PC-9 (cell line): ENCODE measurements at regions not wholly inside any gene's neighbourhood (a gene's known extent, or its start where the extent isn't known, plus 50 kb on each side); places are given as distances from the start of the nearest gene placed in this dataset.

ENCODE experiments used
- BruUV-seq: library from RNA; stranded (reverse); fragments of 400-500 nt; replicated peaks from 2 replicates; lab custom pipeline; 2021; lab: Mats Ljungman, UMichigan
- CTCF ChIA-PET: fragments of 300-600 bp; sonication (Branson Sonifier 250); formaldehyde crosslinking; loops from one replicate; lab custom pipeline; 2022; ENCODE audit warnings: antibody characterized with exemption; lab: Charles Lee
- POLR2A ChIA-PET: fragments of 300-600 bp; sonication (Branson Sonifier 250); formaldehyde crosslinking; loops from one replicate; lab custom pipeline; 2022; ENCODE audit warnings: antibody characterized with exemption; ENCODE audit not compliant: unreplicated experiment; lab: Charles Lee
- DNase-seq, 2 experiments: peaks; one replicate each; pipeline versions ENCODE4 v3.0.0 to v3.0.0-alpha.2; 2015 to 2022; ENCODE audit warnings: mixed read lengths in 1 of 2
- H2AFZ ChIP-seq: fragments of 200-600 bp; sonication (generic); 2 replicates; pipeline ENCODE4 v1.8.1; 2017; ENCODE audit warnings: antibody characterized with exemption
- H3F3A ChIP-seq: fragments of 200-600 bp; sonication (generic); 2 replicates; pipeline ENCODE4 v1.8.1; 2017; ENCODE audit warnings: antibody characterized with exemption, mild to moderate bottlenecking, low read depth; ENCODE audit not compliant: insufficient read depth
- H3K27ac ChIP-seq: fragments of 200-600 bp; sonication (generic); 2 replicates; pipeline ENCODE4 v1.6.1; 2016; ENCODE audit warnings: mixed run types
- H3K27me3 ChIP-seq: fragments of 200-600 bp; sonication (generic); 2 replicates; pipeline ENCODE4 v1.6.1; 2016; ENCODE audit warnings: low read depth, mixed run types; ENCODE audit not compliant: insufficient read depth
- H3K36me3 ChIP-seq: fragments of 200-600 bp; sonication (generic); 2 replicates; pipeline ENCODE4 v1.6.1; 2016; ENCODE audit warnings: low read depth, mixed run types
- H3K4me1 ChIP-seq: fragments of 200-600 bp; sonication (generic); replicated peaks from 2 replicates; pipeline ENCODE4 v1.6.1; 2016; ENCODE audit warnings: mixed run types; ENCODE audit not compliant: insufficient read depth
- H3K4me2 ChIP-seq: fragments of 200-600 bp; sonication (generic); 2 replicates; pipeline ENCODE4 v1.6.1; 2017; ENCODE audit warnings: mixed run types
- H3K4me3 ChIP-seq: fragments of 200-600 bp; sonication (generic); 2 replicates; pipeline ENCODE4 v1.6.1; 2016; ENCODE audit warnings: mixed run types
- H3K79me2 ChIP-seq: fragments of 200-600 bp; sonication (generic); 2 replicates; pipeline ENCODE4 v1.6.1; 2017; ENCODE audit warnings: low read depth, mixed run types
- H3K9me2 ChIP-seq: fragments of 200-600 bp; sonication (generic); 2 replicates; pipeline ENCODE4 v1.8.1; 2017; ENCODE audit warnings: mild to moderate bottlenecking; ENCODE audit not compliant: insufficient read depth
- H3K9me3 ChIP-seq: fragments of 200-600 bp; sonication (generic); 2 replicates; pipeline ENCODE4 v1.8.1; 2016; ENCODE audit warnings: low read depth; ENCODE audit not compliant: insufficient read depth
- H4K20me1 ChIP-seq: fragments of 200-600 bp; sonication (generic); 2 replicates; pipeline ENCODE4 v1.8.1; 2017; ENCODE audit not compliant: insufficient read depth
- EZH2 ChIP-seq: fragments of 200-600 bp; sonication (generic); IDR thresholded peaks from 2 replicates; pipeline ENCODE4 v1.8.0; 2017; ENCODE audit warnings: antibody characterized with exemption, low read depth
- intact Hi-C: fragments of 100-400 bp; cut with micrococcal nuclease; formaldehyde crosslinking; loops from one replicate; pipeline ENCODE4 v1.10.0; 2022; ENCODE audit not compliant: unreplicated experiment
- TF ChIP-seq, protein P1 (sequence below): fragments of 200-600 bp; sonication (generic); conservative IDR thresholded peaks from 2 replicates; pipeline ENCODE4 v1.6.1; 2017; ENCODE audit warnings: mixed run types, antibody characterized with exemption, mild to moderate bottlenecking, moderate library complexity

DNA sequence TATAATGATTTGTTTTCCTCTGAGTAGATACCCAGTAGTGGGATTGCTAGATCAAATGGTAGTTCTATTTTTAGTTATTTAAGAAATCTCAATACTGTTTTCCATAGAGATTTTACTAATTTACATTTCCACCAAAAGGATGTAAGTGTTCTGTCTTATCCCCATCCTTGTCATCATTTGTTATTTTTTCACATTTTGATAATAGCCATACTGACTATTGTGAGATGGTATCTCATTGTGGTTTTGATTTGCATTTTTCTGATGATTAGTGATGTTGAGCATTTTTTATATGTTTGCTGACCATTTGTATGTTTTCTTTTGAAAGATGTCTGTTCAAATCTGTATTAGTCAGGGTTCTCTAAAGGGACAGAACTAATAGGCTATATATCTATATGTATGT, 160.0 kb upstream of the TMEM229A start:
- H2AFZ ChIP-seq = no peak overlapping the region
- H3K27me3 ChIP-seq = no peaks in the 10 kb centered on the region
- no peaks in the 10 kb centered on the region for H3K4me1 ChIP-seq
- POLR2A ChIA-PET = no interaction called here
- no peaks in the 10 kb centered on the region for H3K36me3 ChIP-seq
- no peaks in the 10 kb centered on the region for H3K79me2 ChIP-seq
- no TSS peak for BruUV-seq
- no peak overlapping the region for H3K4me2 ChIP-seq
- H3F3A ChIP-seq = no peaks in the 10 kb centered on the region
- H3K9me2 ChIP-seq = no peaks in the 10 kb centered on the region
- DNase-seq = no peak
- CTCF ChIA-PET = no interaction called here
- intact Hi-C loops = no loop called here
- H4K20me1 ChIP-seq = no peaks in the 10 kb centered on the region
- no peaks in the 10 kb centered on the region for H3K9me3 ChIP-seq
- no peak overlapping the region for H3K4me3 ChIP-seq
- no peak for TF ChIP-seq EZH2
- TF ChIP-seq, protein P1, sequence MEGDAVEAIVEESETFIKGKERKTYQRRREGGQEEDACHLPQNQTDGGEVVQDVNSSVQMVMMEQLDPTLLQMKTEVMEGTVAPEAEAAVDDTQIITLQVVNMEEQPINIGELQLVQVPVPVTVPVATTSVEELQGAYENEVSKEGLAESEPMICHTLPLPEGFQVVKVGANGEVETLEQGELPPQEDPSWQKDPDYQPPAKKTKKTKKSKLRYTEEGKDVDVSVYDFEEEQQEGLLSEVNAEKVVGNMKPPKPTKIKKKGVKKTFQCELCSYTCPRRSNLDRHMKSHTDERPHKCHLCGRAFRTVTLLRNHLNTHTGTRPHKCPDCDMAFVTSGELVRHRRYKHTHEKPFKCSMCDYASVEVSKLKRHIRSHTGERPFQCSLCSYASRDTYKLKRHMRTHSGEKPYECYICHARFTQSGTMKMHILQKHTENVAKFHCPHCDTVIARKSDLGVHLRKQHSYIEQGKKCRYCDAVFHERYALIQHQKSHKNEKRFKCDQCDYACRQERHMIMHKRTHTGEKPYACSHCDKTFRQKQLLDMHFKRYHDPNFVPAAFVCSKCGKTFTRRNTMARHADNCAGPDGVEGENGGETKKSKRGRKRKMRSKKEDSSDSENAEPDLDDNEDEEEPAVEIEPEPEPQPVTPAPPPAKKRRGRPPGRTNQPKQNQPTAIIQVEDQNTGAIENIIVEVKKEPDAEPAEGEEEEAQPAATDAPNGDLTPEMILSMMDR = no peak
- H3K27ac ChIP-seq = no peak overlapping the region

DNA sequence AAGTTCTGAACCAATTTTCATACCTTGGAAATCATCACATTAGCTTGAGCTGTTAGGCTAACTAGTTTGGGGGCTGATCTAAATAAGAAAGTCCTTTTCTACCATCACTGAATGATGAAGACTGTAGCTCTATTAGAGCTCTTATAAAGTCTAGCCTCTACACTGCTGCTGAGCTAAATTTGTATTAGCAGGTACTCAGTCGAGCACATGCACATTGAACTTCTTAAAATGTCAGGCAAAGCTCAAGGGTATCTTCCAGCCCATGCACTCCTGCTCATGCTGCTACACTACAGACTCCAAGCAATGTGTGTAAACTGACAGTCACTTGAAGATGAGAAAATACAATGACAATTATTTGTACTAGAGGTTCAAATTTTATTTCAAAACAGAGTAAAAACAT, 158.8 kb upstream of the TMEM229A start:
- H3K4me2 ChIP-seq = no peak overlapping the region
- CTCF ChIA-PET = no interaction called here
- no peaks in the 10 kb centered on the region for H3K79me2 ChIP-seq
- H3K4me3 ChIP-seq = no peak overlapping the region
- no peaks in the 10 kb centered on the region for H3K36me3 ChIP-seq
- H2AFZ ChIP-seq = no peak overlapping the region
- no peaks in the 10 kb centered on the region for H3F3A ChIP-seq
- H3K27ac ChIP-seq = no peak overlapping the region
- no TSS peak for BruUV-seq
- no peaks in the 10 kb centered on the region for H3K9me2 ChIP-seq
- H3K9me3 ChIP-seq = no peaks in the 10 kb centered on the region
- no peaks in the 10 kb centered on the region for H3K4me1 ChIP-seq
- no peaks in the 10 kb centered on the region for H3K27me3 ChIP-seq
- DNase-seq = no peak
- POLR2A ChIA-PET = no interaction called here
- no peak for TF ChIP-seq EZH2
- TF ChIP-seq, protein P1 = no peak
- no peaks in the 10 kb centered on the region for H4K20me1 ChIP-seq
- intact Hi-C loops = no loop called here

DNA sequence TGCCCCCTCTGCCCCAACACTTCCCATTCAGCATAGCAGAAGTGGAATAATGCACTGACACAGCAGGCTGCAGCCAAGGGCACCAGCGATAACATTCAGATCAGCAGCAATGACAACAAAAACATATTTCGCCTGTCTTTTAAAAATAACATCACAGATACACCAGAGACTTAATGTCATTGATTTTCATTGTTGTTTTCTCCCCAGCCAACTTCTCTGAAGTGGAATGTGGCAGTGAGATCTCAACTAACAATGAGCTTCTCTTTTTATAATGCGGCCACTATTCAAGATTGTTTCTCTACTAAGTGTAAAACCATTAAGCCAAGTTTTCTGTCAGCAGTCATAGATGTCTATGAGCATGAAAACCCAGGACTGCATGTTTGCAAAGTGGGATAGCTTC, 158.2 kb upstream of the TMEM229A start:
- H2AFZ ChIP-seq = no peak overlapping the region
- no peaks in the 10 kb centered on the region for H3K9me2 ChIP-seq
- CTCF ChIA-PET = interaction anchor here (0.6 kb wide), 1 partner anchor 625 kb away, joined by 4 read pairs; no protein-coding TSS in a partner anchor
- no peak overlapping the region for H3K4me3 ChIP-seq
- no TSS peak for BruUV-seq
- intact Hi-C loops = no loop called here
- H3K9me3 ChIP-seq = no peaks in the 10 kb centered on the region
- TF ChIP-seq EZH2 = no peak
- TF ChIP-seq, protein P1 = no peak
- no peak overlapping the region for H3K4me2 ChIP-seq
- H4K20me1 ChIP-seq = no peaks in the 10 kb centered on the region
- POLR2A ChIA-PET = no interaction called here
- H3K27ac ChIP-seq = no peak overlapping the region
- H3K4me1 ChIP-seq = no peaks in the 10 kb centered on the region
- H3K27me3 ChIP-seq = no peaks in the 10 kb centered on the region
- DNase-seq = no peak
- no peaks in the 10 kb centered on the region for H3F3A ChIP-seq
- H3K36me3 ChIP-seq = no peaks in the 10 kb centered on the region
- H3K79me2 ChIP-seq = no peaks in the 10 kb centered on the region
